H1 (cell line): ENCODE measurements at regions not wholly inside any gene's neighbourhood (a gene's known extent, or its start where the extent isn't known, plus 50 kb on each side); places are given as distances from the start of the nearest gene placed in this dataset.

Experiments
- CBX5 ChIP-seq: fragments of 300-800, 300-1000 bp; sonication (generic); IDR thresholded peaks from 2 replicates; pipeline ENCODE4 v1.7.1; 2016; ENCODE audit warnings: antibody characterized with exemption, low read length, low read depth
- CHD2 ChIP-seq: IDR thresholded peaks from 2 replicates; pipeline ENCODE4 v1.6.1; 2012; ENCODE audit warnings: low read length, improper control_type of control experiment
- CTBP2 ChIP-seq: IDR thresholded peaks from 2 replicates; pipeline ENCODE4 v1.7.0; 2011; ENCODE audit warnings: borderline replicate concordance, mild to moderate bottlenecking, moderate library complexity, mixed read lengths, low read length; ENCODE audit not compliant: insufficient read depth, insufficient read length
- EZH2 ChIP-seq: fragments of 200-600 bp; sonication (generic); IDR thresholded peaks from 2 replicates; pipeline ENCODE4 v1.7.1; 2012; ENCODE audit warnings: low read depth, mild to moderate bottlenecking, moderate library complexity, low read length, inconsistent platforms; ENCODE audit not compliant: severe bottlenecking

GRCh38 chr11:25990406-25990805, 341.5 kb upstream of the ANO3 start (continued):
- TF ChIP-seq EZH2 (no peak), CTBP2 (no peak), CBX5 (no peak), CHD2 (no peak)
